NCI-H69 (cell line): ENCODE measurements at regions not wholly inside any gene's neighbourhood (a gene's known extent, or its start where the extent isn't known, plus 50 kb on each side); places are given as distances from the start of the nearest gene placed in this dataset.
A peak's percentile ranks its signal among the peaks of the same experiment; 100 is the strongest.

Experiments
- DNase-seq: peaks from one replicate; lab custom pipeline; 2025; lab: John Stamatoyannopoulos, UW

DNA sequence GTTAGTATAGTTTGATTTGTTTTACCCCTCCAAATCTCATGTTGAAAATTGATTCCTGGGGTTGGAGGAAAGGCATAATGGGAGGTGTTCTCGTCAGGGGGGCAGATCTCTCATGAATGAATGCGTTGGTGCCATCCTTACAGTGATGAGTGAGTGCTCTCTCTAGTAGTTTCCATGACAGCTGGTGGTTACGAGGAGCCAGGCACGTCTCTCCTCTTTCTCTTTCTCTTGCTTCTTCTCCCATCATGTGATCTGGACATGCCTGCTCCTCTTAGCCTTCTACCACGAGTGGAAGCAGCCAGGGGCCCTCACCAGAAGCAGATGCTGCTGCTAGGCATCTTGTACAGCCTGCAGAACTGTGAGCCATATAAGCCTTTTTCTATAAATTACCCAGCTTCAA lies 454.1 kb downstream of the EFNA5 start:
- peak; percentile 14 for DNase-seq

DNA sequence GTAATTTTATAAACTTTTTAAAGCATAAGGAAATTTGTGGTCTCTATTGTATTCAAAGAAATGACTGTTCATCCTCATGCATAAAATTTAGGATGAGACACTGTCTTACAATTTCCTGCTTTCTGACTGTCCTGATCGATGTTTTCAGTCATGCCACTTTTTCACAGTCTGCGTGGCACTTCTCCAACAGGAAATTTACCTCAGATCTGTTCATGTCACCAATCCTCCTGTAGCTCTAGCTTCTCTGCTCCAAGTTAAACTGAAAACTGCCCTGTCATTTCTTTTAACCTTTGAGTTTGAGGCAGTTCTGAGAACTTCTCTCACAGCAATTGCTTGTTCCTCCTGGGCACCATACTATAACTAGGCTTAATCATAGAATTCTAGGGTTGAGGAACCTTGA lies 455.1 kb downstream of the EFNA5 start:
- DNase-seq = peak; percentile 33

DNA sequence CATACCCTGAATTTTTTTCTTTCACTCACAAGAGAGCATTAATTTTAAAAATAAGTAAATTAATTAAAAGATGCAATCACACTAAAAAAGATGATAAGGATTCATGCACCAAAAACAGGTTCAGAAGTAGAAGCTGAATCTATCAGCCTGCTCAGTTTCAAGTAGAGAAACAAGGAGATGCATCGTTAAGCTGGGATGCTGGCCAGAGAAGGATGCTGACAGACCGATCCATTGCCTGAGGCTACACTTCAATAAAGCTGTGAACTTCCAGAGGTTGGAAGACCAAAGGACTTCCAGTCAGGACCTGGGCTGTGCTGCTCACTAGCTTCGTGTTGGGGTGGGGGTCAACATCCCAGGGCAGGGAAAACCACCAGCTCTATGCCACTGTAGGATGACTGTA lies 457.7 kb downstream of the EFNA5 start:
- peak; percentile 94 for DNase-seq

DNA sequence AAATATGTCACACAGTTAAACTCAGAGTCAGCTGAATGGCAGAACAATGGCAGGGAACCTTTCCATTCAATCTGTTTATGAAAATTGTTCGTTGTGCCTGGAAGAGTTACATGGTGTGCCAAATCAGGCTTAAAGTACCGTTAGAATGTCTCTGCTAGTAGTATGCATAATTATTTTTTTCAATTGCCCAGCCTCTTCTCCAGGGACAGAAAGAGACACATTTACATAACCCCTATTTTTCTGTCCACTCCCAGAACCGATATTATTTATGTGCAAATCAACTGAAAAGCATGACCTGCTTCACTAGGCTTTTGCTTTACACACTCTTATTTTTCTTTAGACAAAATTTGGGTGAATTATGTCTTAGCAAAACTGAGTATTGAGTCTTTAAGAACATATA lies 459.1 kb downstream of the EFNA5 start:
- DNase-seq = peak; percentile 57

DNA sequence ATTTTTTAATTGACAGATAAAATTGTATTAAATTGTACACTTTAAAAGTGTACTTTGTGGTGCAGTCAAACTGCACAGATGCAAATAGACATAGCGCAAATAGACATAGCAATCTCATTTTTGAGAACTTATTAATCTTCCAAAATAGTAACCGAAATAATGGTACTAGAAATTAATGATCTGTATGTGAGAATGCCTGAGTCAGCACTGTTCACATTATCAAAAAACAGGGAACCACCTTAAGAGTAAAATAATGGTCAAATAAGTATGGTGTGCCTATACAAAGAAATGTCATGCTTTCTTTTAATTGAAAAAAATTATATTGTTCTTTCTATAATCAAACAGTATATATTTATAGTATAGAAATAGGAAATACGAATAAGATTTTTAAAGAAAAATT lies 461.9 kb downstream of the EFNA5 start:
- DNase-seq = no peak

DNA sequence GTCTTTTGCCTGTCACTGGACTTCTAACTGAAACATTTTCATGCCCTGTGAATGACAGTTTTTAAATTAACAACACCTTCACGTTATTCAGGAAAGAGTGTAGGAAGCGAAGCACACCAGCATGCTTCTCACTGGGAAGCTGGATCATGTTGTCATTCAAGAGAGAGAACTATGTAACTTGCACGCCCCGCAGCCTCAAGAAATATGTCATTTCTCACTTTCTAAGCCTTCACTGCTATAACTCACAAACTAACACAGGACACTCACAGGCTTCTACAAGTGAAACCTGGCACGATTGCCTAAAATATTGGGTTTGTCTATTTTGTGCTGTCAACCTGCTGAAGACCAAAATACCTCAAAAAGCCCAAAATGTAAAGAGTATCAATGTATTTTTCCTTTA lies 466.3 kb downstream of the EFNA5 start:
- no peak for DNase-seq

DNA sequence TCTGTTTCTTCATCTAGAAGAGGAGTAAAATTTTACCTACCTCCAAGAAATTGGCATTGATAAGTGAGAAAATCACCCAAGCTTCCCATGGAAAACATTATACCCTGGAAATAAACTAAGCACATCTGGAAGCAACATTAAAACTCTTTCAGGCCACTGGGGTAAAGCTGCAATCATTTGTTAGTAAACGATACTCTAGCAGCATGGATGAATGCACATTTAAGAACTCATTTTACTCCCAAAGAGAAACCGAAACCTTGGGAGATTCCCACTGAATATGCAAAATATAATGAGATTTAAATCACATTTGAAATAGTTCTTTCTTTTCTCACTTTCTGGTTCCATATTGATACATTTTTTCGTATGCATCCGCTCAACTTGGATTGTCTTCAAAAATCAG lies 467.5 kb downstream of the EFNA5 start:
- DNase-seq = no peak

DNA sequence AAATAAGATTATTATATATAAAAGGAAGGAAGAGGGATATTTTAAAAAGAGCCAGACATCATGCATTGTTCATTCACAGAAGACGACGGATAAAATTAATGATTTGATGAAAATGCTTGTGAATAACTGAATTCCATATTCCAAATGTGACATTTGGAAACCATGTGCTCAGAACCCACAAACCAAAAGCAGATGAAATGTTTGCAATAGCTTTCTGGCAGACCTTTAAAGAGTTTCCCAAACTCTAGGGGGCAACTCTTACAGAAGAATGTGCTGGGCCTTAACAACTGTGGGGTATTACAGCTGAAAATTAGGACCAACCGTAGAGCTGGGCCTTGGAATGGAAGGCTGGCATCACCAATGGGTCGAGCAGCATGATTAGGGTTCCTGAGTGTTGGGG lies 471.0 kb downstream of the EFNA5 start:
- DNase-seq = no peak

DNA sequence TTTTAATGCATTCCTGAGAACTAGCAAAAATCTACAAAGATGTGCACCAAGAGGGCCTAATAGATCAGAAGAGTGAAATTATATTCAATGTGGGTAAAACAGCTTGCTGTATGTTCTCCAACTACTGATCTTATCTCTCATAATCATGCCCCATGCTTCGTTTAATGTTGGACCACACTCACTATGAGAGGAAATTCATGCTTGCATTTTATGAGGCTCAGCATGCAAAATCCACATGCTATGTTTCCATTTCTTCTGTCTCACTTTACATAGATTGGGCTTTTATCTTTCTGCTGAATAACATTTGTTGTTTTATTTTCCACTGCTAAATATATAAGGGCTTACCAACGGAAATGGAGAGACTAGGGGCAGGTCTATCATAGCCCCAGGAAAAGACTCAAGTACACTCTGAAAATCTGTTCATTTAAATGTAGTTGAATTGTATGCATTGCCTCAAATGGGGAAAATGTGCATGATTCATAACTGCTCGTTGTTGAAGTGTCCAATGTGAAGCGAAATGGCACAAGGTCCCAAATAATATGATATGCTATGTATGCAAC lies 474.2 kb downstream of the EFNA5 start:
- peak; percentile 34 for DNase-seq

DNA sequence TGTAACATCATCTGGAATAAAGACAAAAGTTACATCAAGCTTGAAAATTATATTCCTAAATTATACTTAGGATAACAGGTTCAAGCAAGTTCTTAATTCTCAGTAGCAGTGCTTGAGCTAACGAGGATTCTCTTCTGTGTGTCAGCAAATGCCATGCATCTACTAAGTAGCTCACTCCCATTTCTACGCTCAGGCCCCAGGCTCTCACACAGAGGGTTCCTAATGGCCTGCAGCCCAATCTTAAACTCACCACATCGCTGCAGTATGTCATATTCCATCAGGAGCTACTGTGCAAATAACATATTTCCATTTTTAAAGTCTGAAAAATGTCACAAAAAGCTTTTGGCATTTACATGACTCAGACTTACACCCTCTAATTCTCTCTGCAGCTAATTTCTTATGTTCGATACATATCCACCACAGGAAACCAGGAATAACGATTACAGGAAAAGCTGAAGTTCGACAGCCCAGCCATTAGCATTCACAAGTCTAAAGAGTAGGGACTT lies 474.8 kb downstream of the EFNA5 start:
- DNase-seq = peak; percentile 20

DNA sequence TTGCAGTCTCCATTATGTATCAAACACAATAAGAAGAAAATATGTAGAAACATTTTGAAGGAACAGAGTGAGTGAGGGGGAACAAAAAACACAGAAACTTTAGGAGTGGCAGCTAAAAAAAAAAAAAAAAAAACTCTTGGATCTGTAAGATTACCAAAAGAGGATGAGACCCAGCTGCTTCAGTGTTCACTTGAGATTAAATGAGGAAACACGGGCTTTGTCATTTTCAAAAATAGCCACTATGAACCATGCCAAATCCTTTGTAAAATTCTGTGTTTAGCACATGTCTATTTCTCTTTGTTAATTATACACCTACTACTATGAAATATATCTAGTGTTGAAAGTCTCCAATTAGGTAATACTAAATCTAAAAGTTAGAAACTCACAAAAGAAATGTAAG lies 485.9 kb downstream of the EFNA5 start:
- no peak for DNase-seq

DNA sequence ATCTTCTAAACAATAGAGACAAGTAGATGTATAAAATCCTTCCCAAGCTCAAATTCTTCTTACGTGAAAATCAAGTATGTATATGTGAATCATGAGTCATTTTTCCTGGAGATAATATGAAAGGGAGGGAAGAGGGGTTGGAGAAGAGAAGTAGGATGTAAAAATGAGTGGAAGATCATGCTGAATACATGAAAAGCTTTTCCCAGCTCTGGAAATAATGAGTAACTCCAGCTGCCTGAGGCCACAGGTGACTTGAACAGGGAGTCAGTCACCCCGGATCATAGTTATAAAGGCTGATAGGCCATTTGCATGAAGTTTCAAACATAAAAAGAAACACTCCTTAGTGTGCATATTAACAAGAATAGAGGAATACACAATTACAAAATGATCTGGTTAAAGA lies 486.7 kb downstream of the EFNA5 start:
- DNase-seq = peak; percentile 15

DNA sequence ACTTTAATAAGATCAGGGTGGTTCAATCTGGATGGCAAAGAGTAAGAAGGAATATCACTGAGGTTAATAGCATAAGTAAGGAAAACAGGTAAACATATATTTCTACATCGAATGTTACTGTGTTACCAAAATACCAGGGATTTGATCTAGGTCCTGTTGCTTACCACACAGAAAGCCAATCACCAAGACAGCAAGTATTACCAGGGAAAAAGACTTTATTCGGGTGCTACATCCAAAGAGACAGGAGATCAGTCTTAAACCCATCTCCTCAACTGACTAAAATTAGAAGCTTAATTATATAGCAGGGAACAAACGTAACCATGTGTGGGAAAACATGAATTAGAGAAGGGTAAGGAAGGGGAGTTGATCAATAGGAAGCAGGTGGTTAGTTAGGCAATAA lies 500.1 kb downstream of the EFNA5 start:
- DNase-seq = no peak

DNA sequence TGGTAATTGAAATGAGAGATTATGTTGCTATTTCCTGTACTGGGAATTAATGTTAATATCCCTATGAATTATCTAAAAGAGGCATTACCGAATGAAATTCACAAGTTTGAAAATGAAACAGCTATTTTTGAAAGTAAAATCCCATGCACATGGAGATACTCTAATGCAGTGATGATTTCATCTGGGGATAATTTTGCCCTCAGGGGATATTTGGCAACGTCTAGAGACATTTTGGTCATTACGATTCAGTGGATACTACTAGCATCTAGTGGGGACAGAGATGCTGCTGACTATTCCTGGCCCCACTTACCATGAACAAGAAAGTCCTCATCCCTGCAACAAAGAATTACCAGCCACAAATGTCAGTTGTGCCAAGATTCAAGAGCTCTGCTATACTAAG lies 500.9 kb downstream of the EFNA5 start:
- no peak for DNase-seq

DNA sequence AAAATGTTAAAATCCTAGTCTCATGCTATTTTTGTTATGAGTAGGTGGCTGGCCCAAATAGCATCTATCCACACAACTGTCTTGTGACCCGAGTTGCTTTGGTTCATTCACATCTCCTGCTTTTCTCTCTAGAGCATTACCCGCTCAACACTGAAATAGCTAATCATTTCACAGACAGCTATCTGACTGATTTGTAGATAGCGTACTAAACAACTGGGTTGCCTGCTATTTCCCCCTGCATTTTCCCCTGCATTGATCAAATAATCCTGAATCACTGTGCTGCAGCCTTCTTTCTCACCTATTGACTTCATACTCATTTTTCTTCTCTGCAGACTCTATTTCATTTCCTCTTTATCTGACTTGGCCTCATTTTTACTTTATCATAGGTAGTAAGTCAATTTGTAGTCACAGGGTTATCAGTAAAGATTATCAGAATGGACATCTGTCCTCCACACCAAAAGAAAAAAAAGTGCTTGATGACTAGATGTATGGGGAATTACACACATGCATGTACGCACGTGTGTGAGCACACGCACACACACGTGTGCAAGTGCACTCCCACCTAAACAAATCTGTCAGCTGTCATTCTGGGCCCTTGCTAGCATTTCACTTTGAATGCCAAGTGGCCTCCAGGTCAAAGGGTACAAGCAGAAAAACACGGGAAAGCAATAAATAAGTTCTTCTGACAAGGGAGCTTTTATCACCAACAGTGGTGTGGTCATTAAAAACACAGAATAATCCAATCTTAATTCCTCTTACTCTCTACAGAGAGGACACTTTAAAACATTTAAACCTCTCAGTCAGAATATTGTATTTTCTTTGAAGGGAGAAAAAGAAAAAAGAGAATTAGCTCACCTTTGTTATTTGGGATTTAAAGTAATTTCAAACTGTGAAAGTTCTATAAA lies 501.6 kb downstream of the EFNA5 start:
- DNase-seq = no peak

DNA sequence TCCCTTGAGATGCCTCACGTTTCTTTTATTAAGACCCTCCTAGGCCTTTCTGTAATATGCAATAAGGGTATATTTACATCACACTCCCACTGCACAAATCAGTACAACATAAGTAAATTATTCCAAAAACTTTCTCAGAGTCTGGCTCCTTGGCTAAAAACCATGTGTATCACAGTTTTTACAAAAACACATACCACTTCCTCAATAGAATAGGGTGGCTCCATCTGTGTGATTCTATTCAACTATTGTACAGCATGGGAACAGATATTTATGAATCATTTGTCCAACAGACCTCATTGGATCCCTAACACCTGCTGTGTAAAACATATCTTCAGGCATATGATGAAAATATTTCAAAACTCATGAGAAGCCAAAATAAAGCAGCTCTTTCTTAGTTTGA lies 502.7 kb downstream of the EFNA5 start:
- DNase-seq = no peak

DNA sequence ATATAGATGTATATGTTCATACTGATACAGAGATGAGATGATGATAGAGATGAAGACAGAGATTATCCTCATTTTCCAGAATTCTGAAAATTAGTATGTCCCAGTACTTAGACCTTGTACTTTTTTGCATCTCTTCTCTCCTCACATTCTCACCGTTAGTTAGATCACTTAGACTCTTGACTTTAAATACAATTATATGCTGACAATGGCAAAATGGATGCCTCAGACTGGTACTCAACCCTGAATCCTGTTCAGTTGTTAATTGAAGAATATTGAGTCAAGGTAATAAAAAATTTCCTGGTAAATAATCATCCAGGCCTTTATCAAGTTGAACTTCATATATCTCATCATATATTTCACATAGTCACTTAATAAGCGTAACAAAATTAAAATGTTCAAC lies 505.4 kb downstream of the EFNA5 start:
- DNase-seq = no peak

DNA sequence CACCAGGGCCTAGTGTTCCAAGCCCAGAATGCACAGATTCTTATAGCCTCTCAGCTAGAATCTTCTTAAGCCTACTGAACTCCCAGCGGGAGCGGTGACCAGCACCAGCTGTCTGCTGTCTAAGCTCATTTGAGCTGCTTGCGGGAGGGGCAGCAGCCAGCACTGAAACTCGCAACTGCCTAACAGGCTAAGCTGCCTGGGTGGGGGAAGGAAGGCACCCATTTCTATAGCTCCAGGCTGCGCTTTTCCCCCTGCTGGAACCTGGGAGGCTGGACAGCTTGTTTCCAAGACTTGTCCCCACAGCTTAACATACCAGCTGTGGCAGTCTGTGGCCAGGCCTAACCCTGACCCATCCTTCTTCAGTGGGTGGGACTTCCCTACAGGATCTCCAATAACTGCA lies 512.9 kb downstream of the EFNA5 start:
- DNase-seq = peak; percentile 21

DNA sequence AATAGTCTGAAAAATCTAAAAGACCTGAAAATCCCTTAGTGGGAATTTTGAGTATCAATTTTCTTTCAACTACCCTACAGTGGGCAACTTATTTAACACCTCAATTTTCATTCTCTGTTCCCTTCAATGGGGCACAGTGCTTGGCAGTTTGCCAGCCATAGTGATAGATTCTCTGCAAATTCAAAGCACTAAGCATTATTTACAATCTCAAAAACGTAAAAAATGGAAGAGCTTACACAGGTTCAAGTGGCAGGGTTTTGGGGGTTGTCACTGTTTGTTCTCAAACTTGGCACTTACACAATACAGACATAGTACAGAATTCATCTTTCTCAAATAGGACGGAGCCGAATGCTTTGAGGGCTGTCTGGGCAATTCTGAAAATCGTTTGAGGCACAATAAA lies 515.0 kb downstream of the EFNA5 start:
- peak; percentile 73 for DNase-seq

DNA sequence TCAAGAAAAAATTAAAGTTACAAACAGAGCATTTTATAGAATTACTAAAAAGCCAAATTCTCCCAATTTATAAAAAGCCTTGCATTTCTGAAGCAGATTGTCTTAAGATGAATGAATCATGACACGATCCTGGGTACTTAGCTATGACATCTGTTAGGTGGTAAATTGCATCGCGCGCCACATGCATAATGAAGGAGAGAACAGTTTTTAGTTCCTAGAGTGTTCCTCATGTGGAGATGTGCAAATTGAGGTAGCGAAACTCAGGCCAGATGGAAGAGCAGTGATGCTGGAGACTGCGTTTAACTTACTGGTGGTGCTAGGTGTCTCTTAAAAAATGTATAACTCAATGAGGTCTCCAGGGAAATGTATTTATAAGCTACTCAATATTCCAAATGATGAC lies 516.1 kb downstream of the EFNA5 start:
- peak; percentile 81 for DNase-seq

DNA sequence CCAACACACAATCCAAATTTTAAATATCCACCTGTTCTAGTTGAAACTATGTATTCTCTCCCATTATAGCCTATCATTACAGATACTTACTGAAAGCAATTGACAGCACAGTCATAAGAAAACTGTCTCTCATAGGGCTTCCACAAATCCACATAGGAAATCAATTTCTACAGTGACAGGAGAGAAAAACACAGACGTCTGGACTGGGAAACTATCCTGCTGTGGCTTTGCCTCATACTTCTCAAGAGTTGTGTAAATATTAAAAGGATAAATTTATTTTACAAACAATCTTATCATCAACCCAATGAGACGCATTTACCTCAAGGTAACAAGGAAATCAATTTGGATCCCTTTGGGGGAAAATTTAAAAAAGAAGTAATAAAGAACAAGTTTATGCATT lies 517.5 kb downstream of the EFNA5 start:
- DNase-seq = peak; percentile 69

DNA sequence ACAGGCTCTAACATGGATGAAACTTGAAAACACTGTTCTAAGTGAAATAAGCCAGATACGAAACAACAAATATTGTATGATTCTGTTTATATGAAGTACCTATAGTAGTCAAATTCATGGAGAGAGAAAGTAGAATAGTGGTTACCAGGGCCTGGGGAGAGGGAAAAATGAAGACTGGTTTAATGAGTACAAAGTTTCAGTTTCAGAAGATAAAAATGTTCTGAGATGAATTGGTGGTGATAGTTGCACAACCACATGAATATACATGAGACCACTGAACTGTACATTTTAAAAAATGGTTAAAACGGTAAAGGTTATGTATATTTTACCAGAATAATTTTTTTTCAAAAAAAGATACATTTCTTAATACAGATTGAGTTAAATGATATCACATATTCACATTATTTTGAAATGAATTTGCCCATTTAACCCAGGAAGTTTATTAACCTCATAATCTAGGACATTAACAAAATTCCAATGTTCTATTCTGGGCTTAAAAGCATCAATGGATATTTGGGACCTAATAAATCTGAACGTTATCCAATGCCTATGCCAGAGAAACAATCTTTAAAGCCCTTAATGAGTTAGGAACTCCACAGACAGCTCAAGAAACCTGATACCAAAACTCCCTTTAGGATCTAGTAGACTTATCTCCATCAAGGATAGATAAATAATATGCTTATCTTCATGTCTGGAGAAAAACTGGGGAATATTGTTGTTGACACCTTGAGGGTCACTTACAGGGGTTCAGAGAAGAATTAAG lies 521.3 kb downstream of the EFNA5 start:
- DNase-seq = peak; percentile 32

DNA sequence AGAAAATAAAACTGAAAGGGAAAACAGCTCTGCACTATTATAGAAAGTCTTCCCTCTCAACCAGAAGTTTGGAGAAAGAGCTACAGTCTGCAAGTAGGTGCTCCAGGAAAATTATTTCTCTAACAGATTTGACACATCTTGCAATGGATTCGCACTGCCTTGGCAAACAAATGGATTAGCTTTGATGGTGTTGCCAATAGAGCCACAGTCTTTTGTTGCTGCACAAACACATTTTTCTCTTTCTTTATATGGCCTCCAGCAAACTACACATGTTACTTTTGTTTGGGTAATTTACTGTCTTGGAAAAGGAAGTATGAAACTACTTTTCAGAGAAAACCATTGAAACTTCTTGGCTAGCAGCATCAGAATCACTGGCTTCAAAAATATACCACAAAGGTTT lies 523.1 kb downstream of the EFNA5 start:
- peak; percentile 85 for DNase-seq
